Thyroid gland (tissue), 4 donors: ENCODE measurements at regions not wholly inside any gene's neighbourhood (a gene's known extent, or its start where the extent isn't known, plus 50 kb on each side); places are given as distances from the start of the nearest gene placed in this dataset.
A peak's percentile ranks its signal among the peaks of the same experiment; 100 is the strongest.
"Not testable (repeated sequence)": the region's sequence is repeated elsewhere in the genome, so short reads cannot be mapped to it uniquely, and the experiment has no call there.

Experiments
- DNase-seq, 2 donors: peaks; one replicate each; pipeline ENCODE4 v3.0.0-alpha.2; 2019
- H3K27ac ChIP-seq, 3 donors: fragments of 200-600 bp; sonication (generic); 1 replicate in 2 of 3; 2 replicates in 1 of 3; pipeline ENCODE4 v1.5.1; 2016 to 2019; ENCODE audit warnings: mild to moderate bottlenecking in 1 of 3, moderate library complexity in 1 of 3
- H3K27me3 ChIP-seq: fragments of 200-600 bp; sonication (generic); one replicate; pipeline ENCODE4 v1.5.1; 2019
- H3K36me3 ChIP-seq, 2 donors: fragments of 200-600 bp; sonication (generic); one replicate each; pipeline ENCODE4 v1.5.1; 2016 to 2019
- H3K4me1 ChIP-seq, 2 donors: fragments of 200-600 bp; sonication (generic); one replicate each; pipeline ENCODE4 v1.5.1; 2017 to 2019
- H3K4me3 ChIP-seq, 3 donors: fragments of 200-600 bp; sonication (generic); replicated peaks in 1 of 3; 1 replicate in 2 of 3; 2 replicates in 1 of 3; pipeline ENCODE4 v1.5.1; 2016; ENCODE audit warnings: mild to moderate bottlenecking in 1 of 3
- H3K9me3 ChIP-seq: fragments of 200-600 bp; sonication (generic); one replicate; pipeline ENCODE4 v1.5.1; 2017
- POLR2A ChIP-seq, 2 donors: fragments of 450-650 bp; IDR thresholded peaks; one replicate each; pipeline ENCODE4 v1.6.1; 2017; ENCODE audit warnings: antibody characterized with exemption in 2 of 2, mild to moderate bottlenecking in 2 of 2, moderate library complexity in 1 of 2
- WGBS, 2 donors: methylation state at CpG; one replicate each; pipeline ENCODE4 v1.1.5; 2017; 5-methylcytosine and 5-hydroxymethylcytosine counted together
- intact Hi-C: fragments of 100-400 bp; cut with DNase I; formaldehyde crosslinking; loops from one replicate; pipeline ENCODE4 v1.15.1; 2023
- TF ChIP-seq, protein P1 (sequence below), 6 experiments: fragments of 200-600 bp in 3 of 6; fragments of 450-650 bp in 3 of 6; sonication (generic) in 3 of 6; IDR thresholded peaks; one replicate each; pipeline ENCODE4 v1.5.1; 2016 to 2019; ENCODE audit warnings: antibody characterized with exemption in 6 of 6, mild to moderate bottlenecking in 2 of 6, inconsistent platforms in 1 of 6, moderate library complexity in 1 of 6

DNA sequence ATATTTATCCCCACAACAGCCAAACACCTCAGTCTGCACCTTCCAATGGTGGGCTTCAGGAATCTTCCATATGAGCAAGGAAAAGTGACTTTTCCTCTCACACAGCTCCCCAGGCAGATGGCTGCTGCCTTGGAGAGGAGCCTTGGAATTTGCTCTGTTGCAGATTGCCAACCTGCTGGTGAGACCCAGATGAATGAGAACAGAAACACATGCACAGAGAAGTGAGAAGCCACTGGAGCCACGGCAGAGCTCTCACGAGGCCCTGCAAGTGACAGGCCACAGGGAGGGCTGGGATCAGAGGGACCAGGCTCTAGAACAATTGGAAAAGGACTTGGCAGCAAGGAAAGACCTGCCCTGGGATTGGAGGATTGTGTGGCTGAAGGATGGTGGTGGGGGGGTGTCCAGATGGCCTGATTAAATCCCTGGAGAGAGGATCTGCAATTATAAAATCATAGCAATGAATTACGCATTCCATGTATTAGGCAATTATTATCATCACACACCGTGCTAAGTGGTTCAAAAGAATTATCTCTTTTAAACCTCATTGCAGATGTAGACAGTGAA, 84.9 kb upstream of the PWP1 start:
- intact Hi-C loops: loop anchor here (10.0 kb wide), 1 partner anchor 276 kb away; no protein-coding TSS in a partner anchor
- TF ChIP-seq, protein P1, sequence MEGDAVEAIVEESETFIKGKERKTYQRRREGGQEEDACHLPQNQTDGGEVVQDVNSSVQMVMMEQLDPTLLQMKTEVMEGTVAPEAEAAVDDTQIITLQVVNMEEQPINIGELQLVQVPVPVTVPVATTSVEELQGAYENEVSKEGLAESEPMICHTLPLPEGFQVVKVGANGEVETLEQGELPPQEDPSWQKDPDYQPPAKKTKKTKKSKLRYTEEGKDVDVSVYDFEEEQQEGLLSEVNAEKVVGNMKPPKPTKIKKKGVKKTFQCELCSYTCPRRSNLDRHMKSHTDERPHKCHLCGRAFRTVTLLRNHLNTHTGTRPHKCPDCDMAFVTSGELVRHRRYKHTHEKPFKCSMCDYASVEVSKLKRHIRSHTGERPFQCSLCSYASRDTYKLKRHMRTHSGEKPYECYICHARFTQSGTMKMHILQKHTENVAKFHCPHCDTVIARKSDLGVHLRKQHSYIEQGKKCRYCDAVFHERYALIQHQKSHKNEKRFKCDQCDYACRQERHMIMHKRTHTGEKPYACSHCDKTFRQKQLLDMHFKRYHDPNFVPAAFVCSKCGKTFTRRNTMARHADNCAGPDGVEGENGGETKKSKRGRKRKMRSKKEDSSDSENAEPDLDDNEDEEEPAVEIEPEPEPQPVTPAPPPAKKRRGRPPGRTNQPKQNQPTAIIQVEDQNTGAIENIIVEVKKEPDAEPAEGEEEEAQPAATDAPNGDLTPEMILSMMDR (IDR thresholded peaks at IDR 0.05): no peak
- no peak for TF ChIP-seq POLR2A (IDR thresholded peaks at IDR 0.05)
- WGBS, 2 donors: 66 to 86% methylated on average over 4 of the region's 4 CpGs
- Histone ChIP-seq H3K27me3 (no peaks in the 10 kb centered on the region), H3K4me1 (peaks cover 0 to 4% of the 10 kb centered on the region in 2 donors), H3K9me3 (no peaks in the 10 kb centered on the region), H3K36me3 (no peaks in the 10 kb centered on the region), H3K27ac (no peak overlapping the region), H3K4me3 (no peak overlapping the region)
- no peak for DNase-seq

DNA sequence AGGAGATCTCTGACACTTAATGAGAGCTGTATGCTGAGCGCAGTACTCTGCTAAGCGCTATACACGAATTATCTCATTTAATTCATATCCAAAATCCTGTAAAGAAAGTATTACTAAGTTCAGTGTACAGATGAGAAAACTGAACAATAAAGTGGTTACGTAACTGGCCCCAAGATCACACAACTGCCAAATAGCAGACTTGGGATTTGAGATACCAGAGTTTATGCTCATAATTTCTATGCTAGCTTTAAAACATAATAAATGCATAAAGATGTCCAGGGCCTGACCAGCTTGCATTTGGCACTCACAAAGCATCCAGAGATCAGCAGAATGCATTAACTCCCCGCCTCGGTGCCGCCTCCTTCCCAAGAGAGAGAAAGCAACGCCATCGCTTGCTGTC, 83.2 kb upstream of the PWP1 start:
- intact Hi-C loops: loop anchor here (10.0 kb wide), 1 partner anchor 278 kb away; no protein-coding TSS in a partner anchor
- H3K27me3 ChIP-seq: no peaks in the 10 kb centered on the region

DNA sequence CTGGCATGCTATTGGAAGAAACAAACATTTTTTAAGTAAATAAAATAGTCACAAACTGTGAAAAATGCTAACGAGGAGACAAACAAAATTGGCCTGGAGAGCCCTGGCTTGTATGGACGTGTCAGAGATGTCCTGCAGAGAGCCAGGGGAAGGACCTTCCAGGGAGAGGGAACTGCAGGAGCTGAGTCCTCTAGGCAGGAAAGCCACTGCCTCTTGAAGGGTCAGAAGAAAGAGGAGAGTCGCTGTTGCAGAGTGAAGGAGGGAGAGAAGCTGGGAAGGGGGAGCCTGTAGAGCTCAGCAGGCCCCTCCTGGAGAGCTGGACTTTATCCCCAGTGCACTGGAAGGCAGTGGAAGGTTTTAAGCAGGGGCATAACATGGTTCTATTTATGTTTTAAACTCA, 80.3 kb upstream of the PWP1 start:
- WGBS, 2 donors: 54 to 58% methylated on average over 3 of the region's 3 CpGs
- peaks cover 8 to 10% of the 10 kb centered on the region in 2 donors for H3K4me1 ChIP-seq
- TF ChIP-seq, protein P1 (IDR thresholded peaks at IDR 0.05): no peak
- no peak for TF ChIP-seq POLR2A (IDR thresholded peaks at IDR 0.05)
- peak overlapping the region in 2 of 3 donors; percentile 45 to 52 for H3K27ac ChIP-seq
- DNase-seq: no peak
- H3K36me3 ChIP-seq: no peaks in the 10 kb centered on the region
- intact Hi-C loops: loop anchor here (5.0 to 10.0 kb wide), 2 partner anchors 280 to 473 kb away; no protein-coding TSS in a partner anchor
- no peak overlapping the region for H3K4me3 ChIP-seq
- no peaks in the 10 kb centered on the region for H3K9me3 ChIP-seq
- H3K27me3 ChIP-seq: no peaks in the 10 kb centered on the region

More for the DNA sequence above, 83.2 kb upstream of the PWP1 start:
- no peak for TF ChIP-seq POLR2A (IDR thresholded peaks at IDR 0.05)
- TF ChIP-seq, protein P1 (IDR thresholded peaks at IDR 0.05): no peak
- Histone ChIP-seq H3K36me3 (no peaks in the 10 kb centered on the region), H3K4me1 (peaks cover 0 to 4% of the 10 kb centered on the region in 2 donors), H3K4me3 (no peak overlapping the region), H3K27ac (no peak overlapping the region), H3K9me3 (no peaks in the 10 kb centered on the region)
- no peak for DNase-seq
- 83 to 91% methylated on average over 9 of the region's 9 CpGs for WGBS, 2 donors

DNA sequence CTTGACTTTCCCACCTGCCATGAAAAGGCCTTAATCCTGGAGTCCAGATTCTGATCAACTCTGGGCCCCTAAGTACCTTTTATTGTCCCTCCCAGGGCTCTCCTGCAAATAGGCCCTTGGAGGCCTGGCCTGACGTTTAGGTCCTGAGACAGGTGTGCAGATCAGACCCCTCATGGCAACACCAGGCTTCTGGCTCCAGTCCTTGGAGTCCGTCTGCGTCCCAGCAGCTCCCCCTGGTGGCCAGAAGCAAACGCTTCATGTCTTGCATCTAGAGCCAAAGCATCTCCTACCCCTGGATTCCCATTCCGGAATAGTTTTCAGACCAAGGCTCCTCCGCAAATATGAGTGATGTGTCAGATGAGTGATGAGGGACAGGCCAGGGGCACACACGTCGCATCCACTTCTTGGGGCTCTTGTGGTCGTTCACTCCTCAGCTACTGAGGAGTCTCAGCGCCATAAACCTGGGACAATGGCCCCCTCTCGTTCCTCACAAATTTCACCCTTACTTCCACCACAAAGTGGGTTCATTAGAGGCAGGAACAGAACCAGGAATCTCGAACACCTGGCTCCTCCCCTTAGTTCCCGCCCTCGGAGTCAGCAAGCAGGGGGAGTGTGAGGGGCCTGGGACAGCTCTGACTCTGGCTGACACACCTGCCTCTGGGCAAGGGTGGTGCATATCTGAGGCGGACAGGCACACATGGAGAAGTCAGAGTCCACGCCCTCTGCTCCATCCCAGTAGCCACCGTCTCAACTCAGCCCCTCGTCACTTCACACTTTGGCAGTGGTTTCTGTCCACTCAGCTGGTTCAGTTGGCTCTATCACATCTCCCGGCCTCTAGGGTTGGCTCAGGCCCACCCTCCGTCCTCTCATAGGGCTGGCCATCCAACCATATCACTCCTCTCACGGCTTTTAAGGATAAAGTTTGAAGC, 77.9 kb upstream of the PWP1 start:
- intact Hi-C loops: loop anchor here (5.0 to 10.0 kb wide), 2 partner anchors 283 to 475 kb away; no protein-coding TSS in a partner anchor
- Histone ChIP-seq H3K27ac (peak overlapping the region; percentile 78 to 96 (median 88)), H3K36me3 (no peaks in the 10 kb centered on the region), H3K4me1 (peaks cover 10 to 14% of the 10 kb centered on the region in 2 donors), H3K9me3 (no peaks in the 10 kb centered on the region), H3K4me3 (no peak overlapping the region), H3K27me3 (no peaks in the 10 kb centered on the region)
- peak; percentile 88 to 93 for DNase-seq
- 16 to 18% methylated on average over 20 to 21 of the region's 21 CpGs for WGBS, 2 donors
- TF ChIP-seq POLR2A (IDR thresholded peaks at IDR 0.05): peak in 1 of 2 donors; percentile 78
- TF ChIP-seq, protein P1 (IDR thresholded peaks at IDR 0.05): peak; percentile 88 to 95 (median 91)

DNA sequence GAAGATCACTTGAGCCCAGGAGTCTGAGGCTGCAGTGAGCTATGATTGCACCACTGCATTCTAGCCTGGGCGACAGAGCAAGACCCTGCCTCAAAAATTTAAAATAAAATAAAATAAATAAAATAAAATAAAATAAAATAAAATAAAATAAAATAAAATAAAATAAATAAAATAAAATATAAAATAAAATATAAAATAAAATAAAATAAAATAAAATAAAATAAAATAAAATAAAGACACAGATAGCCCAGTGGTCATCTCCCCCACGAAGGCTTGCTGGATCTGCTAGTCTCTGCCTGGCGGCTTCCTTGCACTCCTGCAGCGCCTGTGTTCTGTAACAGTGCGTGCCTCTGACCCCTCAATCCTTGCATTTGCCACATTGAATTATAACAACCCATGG, 76.8 kb upstream of the PWP1 start:
- H3K27me3 ChIP-seq, H3K9me3 ChIP-seq, H3K36me3 ChIP-seq, H3K4me3 ChIP-seq, DNase-seq: not testable (repeated sequence)
- WGBS, 2 donors: 94 to 97% methylated on average over 5 of the region's 5 CpGs
- Histone ChIP-seq H3K27ac (peak overlapping the region; percentile 78 to 96 (median 88)), H3K4me1 (peaks cover 10 to 14% of the 10 kb centered on the region in 2 donors)
- intact Hi-C loops: loop anchor here (5.0 to 10.0 kb wide), 2 partner anchors 284 to 476 kb away; no protein-coding TSS in a partner anchor
